NCI-H2171 (cell line): ENCODE measurements at regions not wholly inside any gene's neighbourhood (a gene's known extent, or its start where the extent isn't known, plus 50 kb on each side); places are given as distances from the start of the nearest gene placed in this dataset.
"Not testable (repeated sequence)": the region's sequence is repeated elsewhere in the genome, so short reads cannot be mapped to it uniquely, and the experiment has no call there.

Source experiments
- DNase-seq: peaks from one replicate; lab custom pipeline; 2025; lab: John Stamatoyannopoulos, UW

DNA sequence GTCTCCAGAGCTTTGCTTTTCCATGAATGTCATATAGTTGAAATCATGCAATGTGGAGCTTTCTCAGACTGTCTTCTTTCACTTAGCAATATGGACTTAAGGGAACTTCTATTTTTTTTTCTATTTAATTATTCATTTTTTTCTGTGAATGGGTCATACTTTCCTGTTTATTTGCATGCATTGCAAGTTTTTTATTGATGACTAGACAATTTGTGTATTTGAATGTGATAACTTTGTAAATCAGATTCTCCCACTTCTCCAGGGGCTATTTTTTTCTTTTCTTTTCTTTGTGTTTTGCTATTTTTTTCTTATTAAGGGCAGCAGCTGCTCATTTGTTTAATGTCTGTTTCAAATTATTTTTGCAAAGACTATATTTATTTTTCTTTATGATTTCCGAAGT, 1019.8 kb upstream of the ATXN7L3B start:
- no peak for DNase-seq

DNA sequence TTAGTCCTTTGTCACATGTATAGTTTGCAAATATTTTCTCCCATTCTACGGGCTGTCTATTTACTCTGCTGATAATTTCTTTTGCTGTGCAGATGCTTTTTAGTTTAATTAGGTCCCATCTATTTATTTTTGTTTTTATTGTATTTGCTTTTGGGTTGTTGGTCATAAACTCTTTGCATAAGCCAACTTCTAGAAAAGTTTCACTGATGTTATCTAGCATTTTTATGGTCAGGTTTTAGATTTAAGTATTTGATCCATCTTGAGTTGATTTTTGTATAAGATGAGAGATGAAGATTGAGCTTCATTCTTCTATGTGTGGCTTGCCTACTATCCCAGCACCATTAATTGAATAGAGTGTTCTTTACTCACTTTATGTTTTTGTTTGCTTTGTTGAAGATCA, 1008.4 kb upstream of the ATXN7L3B start:
- no peak for DNase-seq

DNA sequence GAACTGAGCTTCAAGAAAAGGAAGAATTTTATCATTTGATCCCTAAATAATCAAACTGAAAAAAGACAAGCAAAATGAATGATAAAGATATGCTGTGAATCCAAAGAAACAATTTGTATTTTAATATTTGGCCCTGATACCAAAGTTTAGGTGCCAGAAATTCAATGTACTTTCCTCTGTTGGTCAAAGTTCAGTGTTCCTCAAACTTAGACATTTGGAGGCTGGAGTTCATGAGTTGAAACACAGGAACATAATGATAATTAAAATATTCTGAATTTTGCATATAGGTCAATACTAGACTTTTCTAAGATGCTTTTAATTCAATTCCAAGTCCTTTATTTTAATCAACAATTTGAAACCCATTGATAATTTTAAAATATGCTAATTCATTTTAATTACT, 1007.7 kb upstream of the ATXN7L3B start:
- DNase-seq, result no peak

DNA sequence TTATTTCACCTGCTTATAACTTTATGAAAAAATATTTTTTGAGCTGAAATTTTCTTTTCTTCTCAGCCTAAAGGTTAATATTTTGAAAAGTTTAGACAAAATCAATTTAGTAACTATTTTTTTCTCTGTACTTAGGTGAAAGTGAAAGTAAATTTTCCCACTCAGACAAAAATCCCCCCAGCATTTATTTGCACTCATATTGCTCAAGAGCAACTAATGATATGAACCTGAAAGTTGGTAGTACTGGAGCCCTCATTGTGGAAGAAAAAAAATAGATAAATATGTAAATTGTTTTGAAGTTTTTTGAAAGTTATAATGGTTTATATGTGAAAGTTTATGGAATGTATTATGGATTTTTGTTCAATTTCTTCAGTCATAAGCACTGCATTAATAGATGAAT, 1005.9 kb upstream of the ATXN7L3B start:
- DNase-seq, result no peak

DNA sequence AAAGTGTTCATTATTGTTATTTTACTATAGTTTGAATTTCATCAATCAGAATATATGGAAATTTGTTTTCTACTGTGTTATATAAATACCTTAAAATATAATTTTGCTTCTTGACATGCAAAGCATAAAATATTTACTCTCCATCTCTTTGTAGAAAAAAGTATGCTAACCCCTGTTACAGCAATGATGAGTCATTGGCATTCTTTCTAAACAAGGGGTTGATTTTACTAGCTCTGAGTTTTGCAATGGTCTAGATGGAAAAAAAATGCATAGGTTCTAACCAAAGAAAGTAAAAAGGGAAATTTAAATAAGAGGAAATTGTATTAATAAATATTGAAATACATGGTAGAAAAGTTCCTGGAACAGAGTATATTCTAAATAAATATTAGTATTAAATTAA, 990.2 kb upstream of the ATXN7L3B start:
- no peak for DNase-seq

DNA sequence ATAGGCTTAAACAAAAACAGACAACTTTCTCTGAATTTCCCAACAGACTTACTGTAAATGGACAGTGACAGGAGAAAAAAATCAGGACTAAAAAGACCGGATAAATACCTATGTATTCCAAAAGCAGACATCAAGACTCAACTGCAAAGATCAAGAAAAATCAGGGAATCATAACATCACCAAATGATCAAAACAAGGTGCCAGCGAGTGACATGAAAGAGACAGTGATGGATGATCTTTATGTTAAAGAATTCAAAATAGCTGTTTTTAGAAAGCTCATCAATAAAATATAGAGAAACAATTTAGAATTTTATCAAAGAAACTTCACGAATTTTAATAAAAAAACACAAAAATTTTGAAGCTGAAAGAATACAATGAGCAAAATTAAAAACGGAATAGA, 952.5 kb upstream of the ATXN7L3B start:
- DNase-seq, result no peak

DNA sequence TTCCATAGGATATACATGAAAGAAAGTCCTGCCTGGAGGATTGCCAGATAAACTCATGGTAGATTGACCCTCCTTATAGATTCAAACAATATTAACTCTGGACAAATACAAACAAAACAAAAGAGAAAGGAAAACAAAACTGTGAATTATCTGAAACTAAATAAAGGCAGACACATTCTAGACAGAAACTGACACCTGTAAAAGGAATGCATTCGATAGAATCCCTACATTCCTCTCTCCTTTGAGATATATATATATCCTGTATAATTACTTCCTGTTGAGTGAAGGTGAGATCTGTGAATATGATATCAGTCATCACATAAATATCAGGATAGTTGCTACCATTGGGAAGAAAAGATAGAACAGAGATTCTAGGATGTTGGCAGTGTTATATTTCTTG, 948.4 kb upstream of the ATXN7L3B start:
- no peak for DNase-seq

DNA sequence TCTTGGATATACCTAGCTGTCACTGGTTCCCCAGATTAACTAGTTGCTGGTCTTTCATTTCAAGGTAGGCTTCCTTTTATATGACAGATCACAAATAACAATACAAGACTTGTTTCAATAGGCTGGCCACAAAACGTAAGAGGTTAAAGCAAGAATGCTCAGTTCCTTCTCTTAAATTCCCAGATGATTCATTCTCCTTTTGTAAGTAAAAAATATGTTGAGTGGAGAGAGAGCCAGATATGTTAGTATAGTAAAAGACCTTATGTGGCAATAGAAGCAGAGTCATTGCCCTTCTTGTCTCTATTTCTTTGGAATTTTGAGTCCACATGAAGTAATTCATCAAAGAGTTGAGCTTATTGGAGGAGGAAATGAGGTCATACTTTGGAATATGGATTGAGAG, 939.0 kb upstream of the ATXN7L3B start:
- no peak for DNase-seq

DNA sequence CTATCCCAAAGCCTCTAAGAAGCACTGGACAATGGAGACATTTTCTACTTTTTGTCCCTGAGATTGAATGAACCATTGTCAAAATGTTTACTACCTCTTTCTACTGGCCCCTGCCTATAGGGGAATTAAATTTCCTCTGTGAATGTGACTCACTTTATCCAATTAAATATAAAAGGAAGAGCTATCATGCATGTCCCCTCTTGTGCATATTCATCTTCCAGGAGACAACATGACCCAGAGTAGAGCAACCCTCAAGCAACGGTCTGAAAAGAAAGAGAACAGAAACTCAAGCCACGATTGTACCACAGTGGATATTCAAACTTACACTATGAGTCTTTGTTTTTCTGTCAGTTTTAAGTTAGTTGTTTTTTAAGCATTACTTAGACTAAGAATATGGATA, 938.4 kb upstream of the ATXN7L3B start:
- no peak for DNase-seq

DNA sequence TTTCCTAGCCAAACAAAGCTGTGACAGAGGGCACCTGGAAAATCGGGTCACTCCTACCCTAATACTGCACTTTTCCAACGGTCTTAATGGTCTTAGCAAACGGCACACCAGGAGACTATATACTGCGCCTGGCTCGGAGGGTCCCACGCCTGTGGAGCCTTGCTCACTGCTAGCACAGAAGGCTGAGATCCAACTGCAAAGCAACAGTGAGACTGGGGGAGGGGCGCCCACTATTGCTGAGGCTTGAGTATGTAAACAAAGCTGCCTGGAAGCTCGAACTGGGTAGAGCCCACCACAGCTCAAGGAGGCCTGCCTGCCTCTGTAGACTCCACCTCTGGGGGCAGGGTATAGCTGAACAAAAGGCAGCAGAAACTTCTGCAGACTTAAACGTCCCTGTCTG, 931.7 kb upstream of the ATXN7L3B start:
- DNase-seq, result not testable (repeated sequence)

DNA sequence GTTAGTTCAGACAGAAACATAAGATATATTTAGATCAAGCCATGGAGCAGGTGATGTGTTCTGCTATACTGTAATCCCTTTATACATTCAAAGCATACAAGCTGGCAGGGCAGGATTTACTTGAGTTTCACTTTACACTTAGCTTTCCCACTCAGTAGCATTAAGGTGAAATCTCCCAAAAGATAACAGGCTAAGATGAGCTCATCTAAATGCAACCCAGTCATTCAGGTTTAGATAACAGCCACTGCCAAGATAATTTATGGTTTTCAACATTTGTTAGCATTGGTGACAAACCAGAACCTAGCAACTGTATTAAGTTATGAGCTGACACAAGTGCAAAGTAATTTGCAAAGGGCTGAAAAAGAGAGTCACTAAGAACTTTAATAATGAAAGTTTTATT, 925.1 kb upstream of the ATXN7L3B start:
- no peak for DNase-seq

DNA sequence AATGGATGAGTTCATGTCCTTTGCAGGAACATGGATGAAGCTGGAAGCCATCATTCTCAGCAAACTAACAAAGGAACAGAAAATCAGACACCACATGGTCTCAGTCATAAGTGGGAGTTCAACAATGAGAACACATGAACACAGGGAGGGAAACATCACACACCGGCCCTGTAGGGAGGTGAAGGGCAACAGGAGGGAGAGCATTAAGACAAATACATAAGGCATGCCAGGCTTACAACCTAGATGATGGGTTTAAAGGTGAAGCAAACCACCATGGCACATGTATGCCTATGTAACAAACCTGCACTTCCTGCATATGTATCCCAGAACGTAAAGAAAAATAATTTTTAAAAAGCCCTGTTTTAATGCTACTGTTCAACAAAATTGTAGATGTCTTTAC, 914.2 kb upstream of the ATXN7L3B start:
- no peak for DNase-seq

DNA sequence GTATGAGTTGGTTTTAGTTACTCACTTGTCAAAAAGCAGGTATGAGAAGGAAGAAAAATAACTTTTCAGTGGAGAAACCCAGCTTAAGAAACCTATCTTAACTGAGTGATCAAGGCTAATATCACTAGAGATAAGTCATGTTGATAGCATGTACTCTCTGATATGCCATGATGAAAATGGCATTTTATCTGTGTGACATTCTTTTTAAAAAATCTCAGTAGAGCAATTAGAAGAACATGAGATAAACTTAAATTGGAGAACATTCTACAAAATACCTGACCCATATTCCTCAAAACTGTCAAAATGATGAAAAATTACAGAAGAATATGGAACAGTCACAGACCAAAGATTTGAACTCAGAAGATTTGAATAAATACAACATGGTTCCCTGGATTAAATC, 912.4 kb upstream of the ATXN7L3B start:
- DNase-seq, result no peak

DNA sequence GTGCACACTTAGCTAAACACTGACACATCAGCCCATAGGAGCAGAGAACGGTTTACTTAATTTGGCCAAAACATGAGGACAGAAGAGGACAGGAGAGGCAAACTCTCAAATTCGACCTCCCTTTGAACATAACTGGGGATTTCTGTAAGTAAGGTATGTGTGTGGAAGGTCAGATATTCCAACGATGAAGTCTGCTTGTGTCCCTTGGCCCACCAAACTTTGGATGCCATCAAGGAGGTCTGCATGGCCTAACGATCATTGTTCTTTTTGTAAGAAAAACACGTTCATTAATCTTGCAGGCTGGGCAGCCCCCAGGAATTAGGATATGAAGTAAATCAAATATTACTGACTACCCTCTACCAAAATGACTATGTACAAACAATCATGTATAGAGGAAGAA, 908.5 kb upstream of the ATXN7L3B start:
- no peak for DNase-seq

DNA sequence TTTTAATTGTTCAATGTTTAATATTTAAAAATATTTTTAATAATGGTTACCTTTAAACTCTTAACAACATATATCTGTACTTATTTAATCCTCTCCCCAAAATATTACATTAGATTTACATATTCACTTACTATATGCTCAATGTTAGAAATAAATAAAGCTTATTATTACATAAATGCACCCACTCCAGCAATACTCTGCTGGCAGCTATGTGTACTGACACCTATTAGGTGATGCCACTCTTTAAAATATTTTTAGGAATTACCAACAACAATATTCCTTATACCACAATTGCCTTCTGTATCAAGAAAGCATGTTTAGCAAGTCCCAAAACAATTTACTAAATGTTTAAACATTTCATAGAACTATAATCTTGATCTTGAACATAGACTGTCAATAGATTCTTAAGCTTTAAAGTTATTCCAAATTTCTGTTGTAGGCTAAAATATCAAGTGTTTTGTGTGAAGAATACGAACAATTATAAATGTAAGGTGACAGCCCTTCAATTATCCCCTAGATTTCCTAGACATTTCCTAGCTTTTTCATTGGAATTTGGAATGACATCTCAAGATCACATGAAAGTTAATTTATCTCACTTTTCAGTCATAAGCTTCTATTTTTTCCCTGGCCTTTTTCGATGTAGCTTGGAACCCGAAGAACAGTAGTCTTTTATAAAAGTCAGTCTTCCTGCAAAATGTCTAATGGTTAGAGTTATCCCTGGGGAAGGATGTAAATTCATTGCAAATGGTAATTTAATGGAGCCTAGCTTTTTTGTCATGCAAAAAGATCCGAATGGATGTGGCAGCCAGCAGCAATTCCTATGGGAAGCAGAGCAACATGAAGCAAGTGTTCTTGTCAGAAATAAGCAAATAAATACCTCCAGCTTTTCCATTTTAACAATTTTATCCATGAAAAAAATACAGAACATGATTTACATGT, 907.5 kb upstream of the ATXN7L3B start:
- no peak for DNase-seq

DNA sequence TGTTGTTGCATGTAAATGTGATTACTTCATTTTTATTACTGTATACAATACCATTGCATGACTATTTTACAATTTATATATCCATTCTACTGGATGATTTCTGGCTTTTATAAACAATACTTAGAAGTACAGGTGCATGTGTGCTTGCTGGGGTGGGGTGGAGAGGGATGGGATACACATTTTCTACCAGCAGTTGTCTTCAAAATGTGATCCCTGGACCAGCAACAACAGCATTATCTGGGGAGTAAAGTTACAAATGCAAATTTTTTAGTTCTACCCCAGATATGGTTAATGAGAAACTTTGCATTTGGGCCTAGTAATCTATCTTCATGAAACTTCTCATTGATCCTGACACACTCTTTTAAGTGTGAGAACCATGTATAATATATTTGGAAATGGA, 905.4 kb upstream of the ATXN7L3B start:
- DNase-seq, result no peak

DNA sequence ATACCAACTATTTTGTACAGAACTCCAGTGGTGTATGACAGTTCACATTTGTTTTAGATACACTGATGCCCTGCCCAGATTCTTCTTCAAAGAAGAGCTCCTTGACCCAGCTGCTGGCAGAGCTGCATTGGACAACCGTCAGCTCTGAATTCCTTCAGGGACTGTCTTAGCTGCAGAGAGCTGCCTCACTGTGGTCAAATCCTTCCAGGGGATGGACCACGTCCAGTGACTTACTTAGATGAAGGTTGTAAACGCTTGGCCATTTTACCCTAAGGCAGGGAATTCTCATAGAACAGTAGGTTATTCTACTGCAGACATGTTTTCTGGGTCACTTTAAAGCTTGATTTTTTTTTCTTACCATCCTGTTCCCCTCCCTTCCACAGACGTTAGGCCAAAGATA, 905.0 kb upstream of the ATXN7L3B start:
- DNase-seq, result no peak

DNA sequence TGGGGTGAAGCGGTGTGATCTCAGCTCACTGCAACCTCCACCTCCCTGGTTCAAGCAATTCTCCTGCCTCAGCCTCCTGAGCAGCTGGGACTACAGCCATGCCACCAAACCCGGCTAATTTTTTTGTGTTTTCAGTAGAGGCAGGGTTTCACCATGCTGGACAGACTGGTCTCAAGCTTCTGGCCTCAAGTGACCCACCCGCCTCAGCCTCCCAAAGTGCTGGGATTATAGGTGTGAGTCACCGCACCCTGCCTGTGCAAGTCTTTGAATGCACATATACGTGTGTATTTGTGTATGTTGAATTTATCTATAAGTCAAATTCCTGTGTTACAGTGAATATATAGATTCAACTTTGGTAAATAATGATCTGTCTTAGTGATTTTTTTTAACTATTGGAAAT, 898.2 kb upstream of the ATXN7L3B start:
- DNase-seq, result not testable (repeated sequence)

DNA sequence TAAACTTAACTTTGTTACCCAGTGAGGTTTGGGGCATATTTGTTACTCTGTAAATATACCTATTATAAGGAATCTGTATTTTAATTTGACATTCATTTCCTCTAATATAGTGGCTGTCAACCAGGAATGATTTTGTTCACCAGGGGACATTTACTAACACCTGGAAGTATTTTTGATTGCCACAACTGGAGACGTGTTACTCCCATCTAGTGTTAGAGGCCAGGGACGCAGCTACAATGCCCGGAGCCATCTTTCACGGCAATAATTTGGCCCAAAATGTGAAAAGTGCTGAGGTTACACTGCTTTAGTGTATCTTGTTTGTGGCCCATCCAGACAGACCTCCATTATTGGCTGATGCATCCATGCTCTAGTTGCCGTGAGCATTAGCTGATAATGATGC, 881.3 kb upstream of the ATXN7L3B start:
- DNase-seq, result no peak

DNA sequence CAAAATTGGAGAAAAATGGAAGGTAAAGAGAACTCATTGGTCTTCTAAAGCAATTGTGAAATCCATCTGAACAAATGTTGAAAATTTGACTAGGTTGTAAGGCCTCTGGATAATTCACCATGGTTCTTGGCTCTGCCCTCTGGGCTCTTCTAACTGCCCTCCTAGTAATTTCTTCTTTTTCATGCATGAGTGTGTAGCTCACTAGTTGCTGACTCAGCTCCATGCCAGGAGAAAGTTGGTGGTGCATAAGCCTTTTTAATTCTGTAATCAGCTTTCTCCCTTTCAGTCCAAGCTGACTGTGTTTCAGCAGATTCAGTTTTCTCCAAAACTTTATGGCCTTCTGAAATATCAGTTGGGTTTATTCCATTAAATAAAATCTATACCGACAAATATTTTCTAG, 877.8 kb upstream of the ATXN7L3B start:
- no peak for DNase-seq

DNA sequence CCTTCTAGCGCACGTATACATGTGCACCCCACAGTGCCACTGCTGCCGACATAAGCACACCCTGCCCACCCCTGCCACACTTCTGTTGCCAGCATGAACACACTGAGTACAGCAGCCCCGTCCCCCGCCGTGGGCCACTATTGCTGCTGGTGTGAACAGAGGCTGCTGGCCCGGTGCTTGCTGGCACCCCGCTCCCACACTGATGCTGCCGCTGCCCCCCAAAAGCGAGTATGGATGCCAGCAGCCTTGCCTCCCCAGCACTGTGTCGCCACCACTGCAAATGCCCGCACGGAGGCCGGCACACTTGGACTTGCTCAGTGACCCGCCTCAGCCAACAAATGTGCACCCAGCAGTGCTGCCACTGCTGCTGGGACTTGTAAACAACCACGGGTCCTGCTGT, 872.4 kb upstream of the ATXN7L3B start:
- DNase-seq, result no peak

DNA sequence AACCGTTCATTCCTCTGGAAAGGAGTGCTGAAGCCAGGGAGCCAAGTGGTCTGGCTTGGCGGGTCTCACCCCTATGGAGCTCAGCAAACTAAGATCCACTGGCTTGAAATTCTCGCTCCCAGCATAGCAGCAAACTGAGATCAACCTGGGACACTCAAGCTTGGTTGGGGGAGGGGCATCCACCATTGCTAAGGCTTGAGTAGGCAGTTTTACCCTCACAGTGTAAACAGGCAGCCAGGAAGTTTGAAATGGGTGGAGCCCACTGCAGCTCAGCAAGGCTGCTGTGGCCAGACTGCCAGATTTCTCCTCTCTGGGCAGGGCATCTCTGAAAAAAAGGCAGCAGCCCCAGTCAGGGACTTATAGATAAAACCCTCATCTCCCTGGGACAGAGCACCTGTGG, 866.1 kb upstream of the ATXN7L3B start:
- DNase-seq, result not testable (repeated sequence)

DNA sequence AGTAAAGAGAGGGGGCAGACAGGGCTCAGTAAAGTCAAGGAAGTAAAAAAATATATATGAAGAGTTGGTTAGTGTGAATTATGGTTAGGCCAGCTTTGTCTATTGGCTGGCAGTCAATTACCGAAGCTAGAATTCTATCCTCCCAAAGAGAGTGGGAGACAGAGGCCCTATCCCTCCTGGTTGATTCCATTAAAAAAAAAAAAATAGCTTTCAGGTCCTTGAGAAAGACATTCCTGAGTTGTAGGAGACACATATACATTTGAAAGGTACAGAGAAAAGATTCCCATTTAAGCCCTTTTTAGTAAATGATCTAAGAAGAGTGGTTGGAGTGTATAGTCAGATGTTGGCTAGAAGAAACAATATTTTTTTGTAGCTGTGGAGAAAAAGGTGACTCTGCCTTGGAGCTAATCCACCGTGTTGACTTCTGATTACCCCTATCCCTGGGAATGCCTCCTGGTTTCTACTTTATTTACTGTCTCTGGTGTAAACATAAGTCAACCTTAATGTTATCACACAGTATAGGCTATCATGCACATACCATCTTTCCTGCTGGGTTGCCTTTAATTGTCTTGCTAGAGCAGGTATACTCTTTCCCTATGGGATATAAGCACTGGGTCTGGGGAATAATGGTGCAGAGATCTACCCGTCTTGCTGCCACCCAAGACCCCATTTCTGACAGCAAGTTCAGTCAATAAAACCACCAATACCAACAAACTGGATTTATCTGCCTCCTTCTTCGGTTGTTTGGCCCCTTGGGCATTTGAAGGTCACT, 859.9 kb upstream of the ATXN7L3B start:
- DNase-seq, result no peak
